SK-N-SH (cell line): ENCODE measurements at regions not wholly inside any gene's neighbourhood (a gene's known extent, or its start where the extent isn't known, plus 50 kb on each side); places are given as distances from the start of the nearest gene placed in this dataset.

ENCODE experiments used
- CTCF ChIA-PET: fragments of 300-600, 350-600 bp; formaldehyde crosslinking; extraction: SDS; loops from one replicate; lab custom pipeline; 2021; lab: Yijun Ruan, JAX
- POLR2A ChIA-PET: fragments of 350-600 bp; sonication (Branson Sonifier 250); formaldehyde crosslinking; extraction: SDS; loops from one replicate; lab custom pipeline; 2020; ENCODE audit warnings: antibody characterized with exemption, inconsistent platforms; lab: Yijun Ruan, JAX
- DNase-seq: peaks from one replicate; pipeline ENCODE4 v3.0.0; 2012
- H2AFZ ChIP-seq: fragments of 200-600 bp; sonication (generic); 2 replicates; pipeline ENCODE4 v1.8.1; 2016; ENCODE audit warnings: antibody characterized with exemption, mild to moderate bottlenecking, low read depth
- H3F3A ChIP-seq: fragments of 200-600 bp; sonication (generic); replicated peaks from 2 replicates; pipeline ENCODE3; 2016; ENCODE audit warnings: antibody characterized with exemption, mild to moderate bottlenecking; ENCODE audit not compliant: insufficient read depth
- H3K27ac ChIP-seq, 2 experiments: fragments of 200-500 bp in 1 of 2; fragments of 200-600 bp in 1 of 2; sonication (Bioruptor generic) in 1 of 2; sonication (generic), shearing (Covaris generic) in 1 of 2; 2 replicates each; pipeline versions ENCODE4 v1.5.1 to v1.6.1; 2014 to 2016; ENCODE audit warnings: low read depth in 2 of 2, inconsistent platforms in 1 of 2, low read length in 1 of 2, mild to moderate bottlenecking in 1 of 2, mixed read lengths in 1 of 2
- H3K27me3 ChIP-seq: fragments of 200-600 bp; sonication (generic), shearing (Covaris generic); 2 replicates; pipeline ENCODE4 v1.6.1; 2016; ENCODE audit warnings: mixed run types; ENCODE audit not compliant: insufficient read depth
- H3K36me3 ChIP-seq, 2 experiments: fragments of 200-500 bp in 1 of 2; fragments of 200-600 bp in 1 of 2; sonication (Bioruptor generic) in 1 of 2; sonication (generic) in 1 of 2; replicated peaks in 1 of 2; 2 replicates each; pipeline versions ENCODE3 to v1.5.1; 2014 to 2016; ENCODE audit warnings: low read length in 1 of 2, mild to moderate bottlenecking in 1 of 2; ENCODE audit not compliant: insufficient read depth in 2 of 2, control insufficient read depth in 1 of 2
- H3K4me1 ChIP-seq, 2 experiments: fragments of 200-500 bp in 1 of 2; fragments of 200-600 bp in 1 of 2; sonication (Bioruptor generic) in 1 of 2; sonication (generic), shearing (Covaris generic) in 1 of 2; 2 replicates each; pipeline versions ENCODE4 v1.5.1 to v1.6.1; 2014 to 2016; ENCODE audit warnings: low read depth in 1 of 2, low read length in 1 of 2, mixed run types in 1 of 2; ENCODE audit not compliant: insufficient read depth in 2 of 2, control insufficient read depth in 1 of 2
- H3K4me2 ChIP-seq: fragments of 200-600 bp; sonication (generic), shearing (Covaris generic); 2 replicates; pipeline ENCODE4 v1.6.1; 2017; ENCODE audit warnings: mixed run types
- H3K4me3 ChIP-seq, 2 experiments: fragments of 200-500 bp in 1 of 2; fragments of 200-600 bp in 1 of 2; sonication (Bioruptor generic) in 1 of 2; sonication (generic), shearing (Covaris generic) in 1 of 2; 2 replicates each; pipeline versions ENCODE4 v1.5.1 to v1.8.1; 2014 to 2016; ENCODE audit warnings: low read depth in 2 of 2, inconsistent platforms in 1 of 2, low read length in 1 of 2, mild to moderate bottlenecking in 1 of 2, mixed read lengths in 1 of 2, moderate library complexity in 1 of 2
- H3K79me2 ChIP-seq: fragments of 200-600 bp; sonication (generic); 2 replicates; pipeline ENCODE4 v1.8.1; 2017; ENCODE audit warnings: mild to moderate bottlenecking; ENCODE audit not compliant: insufficient read depth
- H3K9ac ChIP-seq: fragments of 200-600 bp; sonication (generic); 2 replicates; pipeline ENCODE4 v1.6.1; 2017; ENCODE audit warnings: mixed run types
- H3K9me2 ChIP-seq: fragments of 200-600 bp; sonication (generic); 2 replicates; pipeline ENCODE4 v1.6.1; 2017; ENCODE audit warnings: mixed run types
- H3K9me3 ChIP-seq: fragments of 200-600 bp; sonication (generic); 2 replicates; pipeline ENCODE4 v1.6.1; 2017; ENCODE audit warnings: mixed run types, mild to moderate bottlenecking, moderate library complexity
- H4K20me1 ChIP-seq: fragments of 200-600 bp; sonication (generic); 2 replicates; pipeline ENCODE4 v1.6.1; 2017; ENCODE audit warnings: mild to moderate bottlenecking, mixed run types; ENCODE audit not compliant: insufficient read depth
- CTCF ChIP-seq: fragments of 200-600 bp; sonication (generic); IDR thresholded peaks from 2 replicates; pipeline ENCODE4 v1.6.1; 2017; ENCODE audit warnings: antibody characterized with exemption, mild to moderate bottlenecking, moderate library complexity
- EP300 ChIP-seq, 2 experiments: IDR thresholded peaks; 2 replicates each; pipeline versions ENCODE4 v1.4.0 to v1.6.1; 2012; ENCODE audit warnings: borderline replicate concordance in 1 of 2, low read depth in 1 of 2, low read length in 1 of 2
- EZH2phosphoT487 ChIP-seq: fragments of 200-600 bp; sonication (generic); IDR thresholded peaks from 2 replicates; pipeline ENCODE4 v1.6.1; 2017; ENCODE audit warnings: low read depth, mixed run types, mild to moderate bottlenecking, antibody characterized with exemption, moderate library complexity, borderline replicate concordance
- IRF3 ChIP-seq: fragments of 150-350 bp; IDR thresholded peaks from 2 replicates; pipeline ENCODE4 v1.6.1; 2016; ENCODE audit warnings: mild to moderate bottlenecking, low read depth, low read length
- JUND ChIP-seq: IDR thresholded peaks from 2 replicates; pipeline ENCODE4 v1.4.0; 2012
- MEF2A ChIP-seq: IDR thresholded peaks from 2 replicates; pipeline ENCODE4 v1.4.0; 2012; ENCODE audit warnings: low read depth, borderline replicate concordance
- NRF1 ChIP-seq: IDR thresholded peaks from 2 replicates; pipeline ENCODE4 v1.6.1; 2012; ENCODE audit warnings: low read depth, mild to moderate bottlenecking, low read length
- RAD21 ChIP-seq: IDR thresholded peaks from 2 replicates; pipeline ENCODE4 v1.6.1; 2012; ENCODE audit warnings: mild to moderate bottlenecking, low read length
- SIN3A ChIP-seq: IDR thresholded peaks from 2 replicates; pipeline ENCODE4 v1.6.1; 2012; ENCODE audit warnings: low read depth, mild to moderate bottlenecking, low read length, moderate library complexity, borderline replicate concordance
- SMC3 ChIP-seq: IDR thresholded peaks from 2 replicates; pipeline ENCODE4 v1.6.1; 2012; ENCODE audit warnings: low read depth, low read length, improper control_type of control experiment
- TAF1 ChIP-seq: IDR thresholded peaks from 2 replicates; pipeline ENCODE4 v1.6.1; 2012; ENCODE audit warnings: low read depth, mild to moderate bottlenecking, low read length, moderate library complexity, borderline replicate concordance
- YY1 ChIP-seq: IDR thresholded peaks from 2 replicates; pipeline ENCODE4 v1.4.0; 2012; ENCODE audit warnings: low read depth, mild to moderate bottlenecking
- WGBS: methylation state at CpG from one replicate; pipeline ENCODE4 v1.1.6; 2017; ENCODE audit warnings: low lambda C conversion rate; 5-methylcytosine and 5-hydroxymethylcytosine counted together
- TF ChIP-seq, protein P1 (sequence below): fragments of 150-350 bp; IDR thresholded peaks from 2 replicates; pipeline ENCODE4 v1.6.1; 2017; ENCODE audit warnings: antibody characterized with exemption, low read length, low read depth, borderline replicate concordance
- TF ChIP-seq, protein P2 (sequence below): IDR thresholded peaks from 2 replicates; pipeline ENCODE4 v1.4.0; 2012; ENCODE audit warnings: low read depth, borderline replicate concordance
- TF ChIP-seq, protein P3 (sequence below): IDR thresholded peaks from 2 replicates; pipeline ENCODE4 v1.6.1; 2012; ENCODE audit warnings: mild to moderate bottlenecking, low read depth, low read length, moderate library complexity

DNA sequence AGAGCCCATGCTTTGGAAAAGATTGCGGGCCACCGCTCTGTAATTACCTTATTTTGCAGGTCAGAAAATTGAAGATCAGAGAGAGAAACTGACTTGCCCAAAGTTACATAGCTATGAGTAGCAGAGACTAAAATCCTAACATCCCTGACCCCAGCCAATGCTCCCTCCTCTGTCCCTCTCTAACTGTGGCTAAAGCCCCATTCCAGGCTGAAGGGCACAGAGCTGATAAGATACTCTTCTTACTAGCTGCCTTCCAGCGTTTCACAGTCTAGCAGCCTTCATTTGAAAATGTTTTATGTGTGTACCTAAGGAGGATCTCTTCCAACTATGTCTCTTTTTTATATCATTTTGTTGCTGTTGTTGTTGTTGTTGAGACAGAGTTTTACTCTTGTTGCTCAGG is 81.4 kb upstream of the LRATD1 start (continued):
- TF ChIP-seq EP300 (IDR thresholded peaks at IDR 0.05; ENCODE audit: borderline replicate concordance in 1 of 2, low read depth in 1 of 2, low read length in 1 of 2), result no peak
- no peak for TF ChIP-seq NRF1
- TF ChIP-seq, protein P1, sequence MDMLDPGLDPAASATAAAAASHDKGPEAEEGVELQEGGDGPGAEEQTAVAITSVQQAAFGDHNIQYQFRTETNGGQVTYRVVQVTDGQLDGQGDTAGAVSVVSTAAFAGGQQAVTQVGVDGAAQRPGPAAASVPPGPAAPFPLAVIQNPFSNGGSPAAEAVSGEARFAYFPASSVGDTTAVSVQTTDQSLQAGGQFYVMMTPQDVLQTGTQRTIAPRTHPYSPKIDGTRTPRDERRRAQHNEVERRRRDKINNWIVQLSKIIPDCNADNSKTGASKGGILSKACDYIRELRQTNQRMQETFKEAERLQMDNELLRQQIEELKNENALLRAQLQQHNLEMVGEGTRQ, result no peak
- no peak for TF ChIP-seq TAF1
- no peak for TF ChIP-seq SIN3A
- TF ChIP-seq IRF3, result no peak
- no peak for TF ChIP-seq EZH2phosphoT487
- TF ChIP-seq MEF2A, result no peak

GRCh38 chr2:14552286-14552685 is 80.2 kb upstream of the LRATD1 start:
- TF ChIP-seq RAD21, result no peak
- TF ChIP-seq MEF2A, result no peak
- TF ChIP-seq NRF1, result no peak
- DNase-seq, result no peak
- H3K9me3 ChIP-seq, result no peaks in the 10 kb centered on the region
- H3K27me3 ChIP-seq, result no peaks in the 10 kb centered on the region
- no peak overlapping the region for H3K4me2 ChIP-seq
- no peak overlapping the region for H2AFZ ChIP-seq
- POLR2A ChIA-PET, result no interaction called here
- no peak overlapping the region for H3K27ac ChIP-seq
- no peaks in the 10 kb centered on the region for H3K79me2 ChIP-seq
- no peaks in the 10 kb centered on the region for H3K4me1 ChIP-seq
- no peak overlapping the region for H3K9ac ChIP-seq
- no peaks in the 10 kb centered on the region for H3K9me2 ChIP-seq
- no peaks in the 10 kb centered on the region for H3K36me3 ChIP-seq
- WGBS, result 21% methylated on average over 1 of the region's 1 CpG
- H3K4me3 ChIP-seq, result no peak overlapping the region
- H3F3A ChIP-seq, result no peaks in the 10 kb centered on the region
- H4K20me1 ChIP-seq, result no peaks in the 10 kb centered on the region
- CTCF ChIA-PET, result no interaction called here

DNA sequence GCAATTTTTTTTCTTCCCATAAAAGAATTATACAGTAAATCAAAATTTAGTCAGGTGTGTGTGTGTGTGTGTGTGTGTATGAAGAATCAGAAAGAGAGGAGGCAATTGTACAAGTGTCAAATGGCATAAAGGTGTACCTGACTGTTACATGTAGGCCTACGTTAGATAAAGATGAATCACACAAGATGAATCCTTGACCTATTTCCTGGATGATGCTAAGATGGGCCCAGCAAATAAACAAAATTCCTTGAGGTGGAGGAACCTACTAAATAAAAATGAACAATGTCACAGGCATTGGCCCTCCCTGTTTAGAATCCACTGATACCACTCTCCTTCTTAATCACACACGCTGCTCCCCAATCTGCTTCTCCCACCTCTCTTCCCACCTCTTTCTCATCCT is 79.7 kb upstream of the LRATD1 start:
- DNase-seq, result no peak
- H3K9ac ChIP-seq, result no peak overlapping the region
- H3K4me1 ChIP-seq, result no peaks in the 10 kb centered on the region
- WGBS, result 55% methylated on average over 2 of the region's 2 CpGs
- H3K79me2 ChIP-seq, result no peaks in the 10 kb centered on the region
- no peaks in the 10 kb centered on the region for H3K9me3 ChIP-seq
- no peaks in the 10 kb centered on the region for H3K9me2 ChIP-seq
- H3K36me3 ChIP-seq, result no peaks in the 10 kb centered on the region
- H3K27ac ChIP-seq, result no peak overlapping the region
- POLR2A ChIA-PET, result no interaction called here
- CTCF ChIA-PET, result no interaction called here
- no peak overlapping the region for H3K4me3 ChIP-seq
- H2AFZ ChIP-seq, result no peak overlapping the region
- H4K20me1 ChIP-seq, result no peaks in the 10 kb centered on the region
- no peaks in the 10 kb centered on the region for H3F3A ChIP-seq
- H3K4me2 ChIP-seq, result no peak overlapping the region
- TF ChIP-seq, protein P2, sequence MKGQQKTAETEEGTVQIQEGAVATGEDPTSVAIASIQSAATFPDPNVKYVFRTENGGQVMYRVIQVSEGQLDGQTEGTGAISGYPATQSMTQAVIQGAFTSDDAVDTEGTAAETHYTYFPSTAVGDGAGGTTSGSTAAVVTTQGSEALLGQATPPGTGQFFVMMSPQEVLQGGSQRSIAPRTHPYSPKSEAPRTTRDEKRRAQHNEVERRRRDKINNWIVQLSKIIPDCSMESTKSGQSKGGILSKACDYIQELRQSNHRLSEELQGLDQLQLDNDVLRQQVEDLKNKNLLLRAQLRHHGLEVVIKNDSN, result no peak
- TF ChIP-seq CTCF (no peak), RAD21 (no peak), SMC3 (no peak), YY1 (no peak), JUND (no peak)
- TF ChIP-seq, protein P3, sequence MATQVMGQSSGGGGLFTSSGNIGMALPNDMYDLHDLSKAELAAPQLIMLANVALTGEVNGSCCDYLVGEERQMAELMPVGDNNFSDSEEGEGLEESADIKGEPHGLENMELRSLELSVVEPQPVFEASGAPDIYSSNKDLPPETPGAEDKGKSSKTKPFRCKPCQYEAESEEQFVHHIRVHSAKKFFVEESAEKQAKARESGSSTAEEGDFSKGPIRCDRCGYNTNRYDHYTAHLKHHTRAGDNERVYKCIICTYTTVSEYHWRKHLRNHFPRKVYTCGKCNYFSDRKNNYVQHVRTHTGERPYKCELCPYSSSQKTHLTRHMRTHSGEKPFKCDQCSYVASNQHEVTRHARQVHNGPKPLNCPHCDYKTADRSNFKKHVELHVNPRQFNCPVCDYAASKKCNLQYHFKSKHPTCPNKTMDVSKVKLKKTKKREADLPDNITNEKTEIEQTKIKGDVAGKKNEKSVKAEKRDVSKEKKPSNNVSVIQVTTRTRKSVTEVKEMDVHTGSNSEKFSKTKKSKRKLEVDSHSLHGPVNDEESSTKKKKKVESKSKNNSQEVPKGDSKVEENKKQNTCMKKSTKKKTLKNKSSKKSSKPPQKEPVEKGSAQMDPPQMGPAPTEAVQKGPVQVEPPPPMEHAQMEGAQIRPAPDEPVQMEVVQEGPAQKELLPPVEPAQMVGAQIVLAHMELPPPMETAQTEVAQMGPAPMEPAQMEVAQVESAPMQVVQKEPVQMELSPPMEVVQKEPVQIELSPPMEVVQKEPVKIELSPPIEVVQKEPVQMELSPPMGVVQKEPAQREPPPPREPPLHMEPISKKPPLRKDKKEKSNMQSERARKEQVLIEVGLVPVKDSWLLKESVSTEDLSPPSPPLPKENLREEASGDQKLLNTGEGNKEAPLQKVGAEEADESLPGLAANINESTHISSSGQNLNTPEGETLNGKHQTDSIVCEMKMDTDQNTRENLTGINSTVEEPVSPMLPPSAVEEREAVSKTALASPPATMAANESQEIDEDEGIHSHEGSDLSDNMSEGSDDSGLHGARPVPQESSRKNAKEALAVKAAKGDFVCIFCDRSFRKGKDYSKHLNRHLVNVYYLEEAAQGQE, result no peak
- H3K27me3 ChIP-seq, result no peaks in the 10 kb centered on the region
